ENCODE measurements at regions not wholly inside any gene's neighbourhood (a gene's known extent, or its start where the extent isn't known, plus 50 kb on each side); places are given as distances from the start of the nearest gene placed in this dataset.

DNA sequence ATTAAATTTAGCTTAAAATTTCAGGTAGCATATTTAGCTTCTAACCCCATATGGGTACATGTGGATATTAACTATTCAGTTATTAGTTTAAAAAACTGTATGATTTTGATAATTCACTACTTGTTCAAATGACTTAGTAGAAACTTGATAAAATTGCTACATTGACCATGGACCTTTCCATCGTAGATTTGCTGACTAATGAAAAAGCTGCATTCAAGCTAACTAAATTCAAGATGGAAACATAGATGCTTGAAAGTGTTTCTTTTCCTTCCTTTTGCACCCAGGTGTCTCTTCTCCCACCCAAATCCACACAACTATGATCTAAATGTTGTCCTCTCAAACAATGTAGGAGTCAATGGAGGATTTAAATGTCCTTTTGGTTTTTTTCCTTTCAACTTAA lies 439.2 kb downstream of the TBC1D4 start:
- intact Hi-C loops (cut with micrococcal nuclease) = no loop called here
- ChIA-PET CTCF (interaction anchor here (0.5 kb wide), 1 partner anchor 979 kb away, joined by 3 read pairs; no protein-coding TSS in a partner anchor), POLR2A (no interaction called here)
- TF ChIP-seq CTCF (IDR thresholded peaks at IDR 0.05; ENCODE audit: unreplicated experiment) = no peak
- peaks cover 7% of the 10 kb centered on the region for H3K9me3 Mint-ChIP-seq (ENCODE audit: unreplicated experiment)
- DNase-seq (ENCODE audit: unreplicated experiment) = no peak
- no peak overlapping the region for H3K4me3 Mint-ChIP-seq (ENCODE audit: unreplicated experiment)
- BruUV-seq (replicated peaks) = no TSS peak
- H3K36me3 Mint-ChIP-seq (ENCODE audit: insufficient read depth, unreplicated experiment) = no peaks in the 10 kb centered on the region
- no peak overlapping the region for H3K27ac Mint-ChIP-seq (ENCODE audit: low read depth, unreplicated experiment)
- no peaks in the 10 kb centered on the region for H3K4me1 Mint-ChIP-seq (ENCODE audit: insufficient read depth, unreplicated experiment)
- no peaks in the 10 kb centered on the region for H3K27me3 Mint-ChIP-seq (ENCODE audit: insufficient read depth, unreplicated experiment)

DNA sequence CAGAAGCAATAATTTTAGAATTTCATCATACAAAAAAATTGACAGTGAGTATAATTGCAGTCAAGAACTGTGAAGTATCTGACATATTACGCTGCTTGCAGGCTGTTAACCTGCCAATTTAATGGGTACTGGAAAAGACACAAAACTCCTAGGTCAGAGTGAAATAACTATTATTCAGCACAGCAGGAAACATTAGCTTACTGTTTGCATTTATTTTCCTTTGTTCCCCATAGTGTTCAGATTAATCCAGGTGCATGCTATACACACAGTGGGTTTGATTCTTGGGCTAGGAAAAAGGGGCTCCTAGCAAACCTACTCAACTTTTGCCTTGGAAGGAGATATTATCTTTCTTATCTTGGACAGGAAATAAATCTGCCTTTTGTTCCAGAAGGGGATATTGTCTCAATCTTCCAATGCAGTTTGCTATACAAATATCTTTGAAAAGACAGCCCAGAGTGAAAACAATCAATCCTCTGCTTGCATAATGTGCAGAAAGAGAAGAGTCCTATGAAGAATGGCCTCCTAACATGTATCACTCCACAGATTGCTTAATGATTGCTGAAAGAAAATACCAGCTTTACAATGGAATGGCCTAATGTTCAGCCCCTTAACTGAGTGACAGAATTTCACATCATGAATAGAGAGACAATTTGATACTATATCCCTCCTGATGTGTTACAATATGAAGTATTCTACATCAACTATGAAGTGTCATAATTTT lies 443.4 kb downstream of the TBC1D4 start:
- no peaks in the 10 kb centered on the region for H3K27me3 Mint-ChIP-seq (ENCODE audit: insufficient read depth, unreplicated experiment)
- intact Hi-C loops (cut with micrococcal nuclease) = no loop called here
- ChIA-PET POLR2A (no interaction called here), CTCF (no interaction called here)
- H3K36me3 Mint-ChIP-seq (ENCODE audit: insufficient read depth, unreplicated experiment) = no peaks in the 10 kb centered on the region
- no peak for TF ChIP-seq CTCF (IDR thresholded peaks at IDR 0.05; ENCODE audit: unreplicated experiment)
- no peak overlapping the region for H3K27ac Mint-ChIP-seq (ENCODE audit: low read depth, unreplicated experiment)
- no peak for DNase-seq (ENCODE audit: unreplicated experiment)
- no peaks in the 10 kb centered on the region for H3K4me1 Mint-ChIP-seq (ENCODE audit: insufficient read depth, unreplicated experiment)
- H3K9me3 Mint-ChIP-seq (ENCODE audit: unreplicated experiment) = peaks cover 14% of the 10 kb centered on the region
- no peak overlapping the region for H3K4me3 Mint-ChIP-seq (ENCODE audit: unreplicated experiment)
- BruUV-seq (replicated peaks) = no TSS peak

GRCh38 chr13:75025956-75026355 lies 456.0 kb downstream of the TBC1D4 start:
- no peak for TF ChIP-seq CTCF (IDR thresholded peaks at IDR 0.05; ENCODE audit: unreplicated experiment)
- POLR2A ChIA-PET = no interaction called here
- Mint-ChIP-seq H3K36me3 (ENCODE audit: insufficient read depth, unreplicated experiment) (no peaks in the 10 kb centered on the region), H3K9me3 (ENCODE audit: unreplicated experiment) (peaks cover 17% of the 10 kb centered on the region), H3K4me3 (ENCODE audit: unreplicated experiment) (no peak overlapping the region), H3K27ac (ENCODE audit: low read depth, unreplicated experiment) (no peak overlapping the region), H3K27me3 (ENCODE audit: insufficient read depth, unreplicated experiment) (no peaks in the 10 kb centered on the region), H3K4me1 (ENCODE audit: insufficient read depth, unreplicated experiment) (peaks cover 5% of the 10 kb centered on the region)
- DNase-seq (ENCODE audit: unreplicated experiment) = no peak
- CTCF ChIA-PET = interaction anchor here (0.6 kb wide), 1 partner anchor 28 kb away, joined by 3 read pairs; no protein-coding TSS in a partner anchor
- intact Hi-C loops (cut with micrococcal nuclease) = no loop called here
- BruUV-seq (replicated peaks) = no TSS peak

DNA sequence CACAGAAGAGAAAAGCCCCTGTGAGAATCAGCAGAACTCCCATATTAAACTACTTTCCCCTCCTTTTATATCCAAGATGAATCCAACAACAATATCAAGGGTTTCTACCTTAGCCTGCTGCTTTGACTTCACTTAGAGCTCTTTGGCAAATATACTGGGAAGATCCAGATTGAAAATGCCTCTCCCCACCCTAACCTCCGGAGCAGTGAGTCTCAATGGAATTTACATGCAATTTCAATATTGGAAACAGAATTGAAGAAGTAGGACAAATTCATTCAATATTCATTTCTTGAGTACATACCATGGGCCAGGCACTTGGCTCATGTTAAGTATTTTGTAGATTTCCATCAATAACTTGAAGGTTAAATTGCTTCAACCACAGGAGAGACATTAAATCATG lies 457.4 kb downstream of the TBC1D4 start:
- H3K36me3 Mint-ChIP-seq (ENCODE audit: insufficient read depth, unreplicated experiment) = no peaks in the 10 kb centered on the region
- H3K27ac Mint-ChIP-seq (ENCODE audit: low read depth, unreplicated experiment) = no peak overlapping the region
- peaks cover 5% of the 10 kb centered on the region for H3K4me1 Mint-ChIP-seq (ENCODE audit: insufficient read depth, unreplicated experiment)
- no peak for DNase-seq (ENCODE audit: unreplicated experiment)
- ChIA-PET CTCF (no interaction called here), POLR2A (interaction anchor here (1.3 kb wide), 1 partner anchor 50 kb away, joined by 3 read pairs; no protein-coding TSS in a partner anchor)
- no TSS peak for BruUV-seq (replicated peaks)
- no peaks in the 10 kb centered on the region for H3K27me3 Mint-ChIP-seq (ENCODE audit: insufficient read depth, unreplicated experiment)
- H3K4me3 Mint-ChIP-seq (ENCODE audit: unreplicated experiment) = no peak overlapping the region
- peaks cover 11% of the 10 kb centered on the region for H3K9me3 Mint-ChIP-seq (ENCODE audit: unreplicated experiment)
- intact Hi-C loops (cut with micrococcal nuclease) = no loop called here
- no peak for TF ChIP-seq CTCF (IDR thresholded peaks at IDR 0.05; ENCODE audit: unreplicated experiment)
